ENCODE measurements at regions not wholly inside any gene's neighbourhood (a gene's known extent, or its start where the extent isn't known, plus 50 kb on each side); places are given as distances from the start of the nearest gene placed in this dataset.
"Not testable (repeated sequence)": the region's sequence is repeated elsewhere in the genome, so short reads cannot be mapped to it uniquely, and the experiment has no call there.

- DNase-seq (ENCODE audit: low spot score): not testable (repeated sequence)
These were observed 102.8 kb downstream of the POTEB start for GRCh38 chr15:21774760-21775159.

- not testable (repeated sequence) for DNase-seq (ENCODE audit: low spot score)
These were observed 111.0 kb downstream of the POTEB start for GRCh38 chr15:21766524-21766923.

- DNase-seq (ENCODE audit: low spot score): not testable (repeated sequence)
These were observed 113.8 kb downstream of the POTEB start for GRCh38 chr15:21763756-21764155.

- not testable (repeated sequence) for DNase-seq (ENCODE audit: low spot score)
These were observed 117.1 kb downstream of the POTEB start for GRCh38 chr15:21760250-21761023.

GRCh38 chr15:21759401-21760165, 118.0 kb downstream of the POTEB start:
- not testable (repeated sequence) for DNase-seq (ENCODE audit: low spot score)

GRCh38 chr15:21753838-21754237, 123.7 kb downstream of the POTEB start:
- not testable (repeated sequence) for DNase-seq (ENCODE audit: low spot score)

GRCh38 chr15:21752124-21752957, 125.2 kb downstream of the POTEB start:
- DNase-seq (ENCODE audit: low spot score): not testable (repeated sequence)

- DNase-seq (ENCODE audit: low spot score): not testable (repeated sequence)
These were observed 128.4 kb downstream of the POTEB start for GRCh38 chr15:21749173-21749572.

GRCh38 chr15:21744245-21744915, 133.2 kb downstream of the POTEB start:
- DNase-seq (ENCODE audit: low spot score): not testable (repeated sequence)

- not testable (repeated sequence) for DNase-seq (ENCODE audit: low spot score)
These were observed 135.5 kb downstream of the POTEB start for GRCh38 chr15:21742067-21742466.

- not testable (repeated sequence) for DNase-seq (ENCODE audit: low spot score)
These were observed 139.5 kb downstream of the POTEB start for GRCh38 chr15:21738003-21738402.

- DNase-seq (ENCODE audit: low spot score): not testable (repeated sequence)
These were observed 141.1 kb downstream of the POTEB start for GRCh38 chr15:21736443-21736842.

GRCh38 chr15:21735837-21736236, 141.7 kb downstream of the POTEB start:
- DNase-seq (ENCODE audit: low spot score): not testable (repeated sequence)

GRCh38 chr15:21735368-21735767, 142.2 kb downstream of the POTEB start:
- not testable (repeated sequence) for DNase-seq (ENCODE audit: low spot score)

GRCh38 chr15:21731496-21731895, 146.0 kb downstream of the POTEB start:
- not testable (repeated sequence) for DNase-seq (ENCODE audit: low spot score)

- not testable (repeated sequence) for DNase-seq (ENCODE audit: low spot score)
These were observed 146.8 kb downstream of the POTEB start for GRCh38 chr15:21730427-21731405.

GRCh38 chr15:21724988-21725387, 152.5 kb downstream of the POTEB start:
- DNase-seq (ENCODE audit: low spot score): not testable (repeated sequence)

GRCh38 chr15:21721115-21721514, 156.4 kb downstream of the POTEB start:
- DNase-seq (ENCODE audit: low spot score): not testable (repeated sequence)

- DNase-seq (ENCODE audit: low spot score): not testable (repeated sequence)
These were observed 158.8 kb downstream of the POTEB start for GRCh38 chr15:21718779-21719178.

- not testable (repeated sequence) for DNase-seq (ENCODE audit: low spot score)
These were observed 159.4 kb downstream of the POTEB start for GRCh38 chr15:21718108-21718507.

All from cerebellar cortex (tissue), 1 donor.